Erythroblast (primary cell): ENCODE measurements at regions not wholly inside any gene's neighbourhood (a gene's known extent, or its start where the extent isn't known, plus 50 kb on each side); places are given as distances from the start of the nearest gene placed in this dataset.

Source experiments
- GATA1 ChIP-seq: IDR thresholded peaks from 2 replicates; pipeline ENCODE4 v1.6.1; 2011; ENCODE audit warnings: low read depth, mild to moderate bottlenecking, control low read depth, low read length, moderate library complexity
- POLR2A ChIP-seq: IDR thresholded peaks from 2 replicates; pipeline ENCODE4 v1.6.1; 2011; ENCODE audit warnings: mild to moderate bottlenecking, low read length

- TF ChIP-seq POLR2A, result no peak
- TF ChIP-seq GATA1, result no peak
Measured at GRCh38 chr9:118449554-118449953, 745.4 kb downstream of the TLR4 start.
